Sigmoid colon (tissue), 6 donors: ENCODE measurements at regions not wholly inside any gene's neighbourhood (a gene's known extent, or its start where the extent isn't known, plus 50 kb on each side); places are given as distances from the start of the nearest gene placed in this dataset.
A peak's percentile ranks its signal among the peaks of the same experiment; 100 is the strongest.

Experiments used
- DNase-seq: peaks from one replicate; pipeline ENCODE4 v3.0.0-alpha.2; 2019
- H3K27ac ChIP-seq, 4 donors: fragments of 200-600 bp; sonication (generic); one replicate each; pipeline ENCODE4 v1.5.1; 2016 to 2019; ENCODE audit warnings: mild to moderate bottlenecking in 1 of 4
- H3K27me3 ChIP-seq, 3 donors: fragments of 200-600 bp; sonication (generic); one replicate each; pipeline ENCODE4 v1.5.1; 2019; ENCODE audit warnings: mild to moderate bottlenecking in 1 of 3
- H3K36me3 ChIP-seq, 4 donors: fragments of 200-600 bp; sonication (generic); one replicate each; pipeline ENCODE4 v1.5.1; 2016 to 2019
- H3K4me1 ChIP-seq, 4 donors: fragments of 200-600 bp; sonication (generic); one replicate each; pipeline ENCODE4 v1.5.1; 2017 to 2019
- H3K4me3 ChIP-seq, 4 donors: fragments of 200-600 bp; sonication (generic); one replicate each; pipeline ENCODE4 v1.5.1; 2017 to 2019; ENCODE audit warnings: mild to moderate bottlenecking in 2 of 4, moderate library complexity in 1 of 4
- H3K9me3 ChIP-seq, 4 donors: fragments of 200-600 bp in 3 of 4; sonication (generic) in 3 of 4; one replicate each; pipeline versions ENCODE4 v1.5.1 to v1.6.1; 2013 to 2019
- EP300 ChIP-seq, 4 donors: sonication (generic); formaldehyde crosslinking; IDR thresholded peaks; one replicate each; pipeline ENCODE4 v1.6.1; 2017; ENCODE audit warnings: antibody characterized with exemption in 4 of 4
- POLR2A ChIP-seq, 2 donors: fragments of 450-650 bp; IDR thresholded peaks; one replicate each; pipeline ENCODE4 v1.6.1; 2016; ENCODE audit warnings: antibody characterized with exemption in 2 of 2, mild to moderate bottlenecking in 2 of 2, moderate library complexity in 2 of 2
- POLR2AphosphoS5 ChIP-seq, 4 donors: sonication (generic); formaldehyde crosslinking; IDR thresholded peaks; one replicate each; pipeline ENCODE4 v1.6.1; 2017; ENCODE audit warnings: antibody characterized with exemption in 4 of 4
- WGBS, 2 donors: extraction: QIAGEN DNeasy Blood & Tissue Kit; methylation state at CpG; one replicate each; pipeline ENCODE4 v1.1.7; 2013; 5-methylcytosine and 5-hydroxymethylcytosine counted together
- intact Hi-C: fragments of 100-400 bp; cut with DNase I; formaldehyde crosslinking; loops from one replicate; pipeline ENCODE4 v1.15.1; 2023
- TF ChIP-seq, protein P1 (sequence below), 4 experiments: fragments of 450-650 bp in 3 of 4; fragments of 200-600 bp in 1 of 4; IDR thresholded peaks; one replicate each; pipeline ENCODE4 v1.5.1; 2016 to 2019; ENCODE audit warnings: antibody characterized with exemption in 4 of 4, mild to moderate bottlenecking in 3 of 4, moderate library complexity in 2 of 4
- donor health status: healthy with polysubstance abuse.
- donor health status: healthy.

DNA sequence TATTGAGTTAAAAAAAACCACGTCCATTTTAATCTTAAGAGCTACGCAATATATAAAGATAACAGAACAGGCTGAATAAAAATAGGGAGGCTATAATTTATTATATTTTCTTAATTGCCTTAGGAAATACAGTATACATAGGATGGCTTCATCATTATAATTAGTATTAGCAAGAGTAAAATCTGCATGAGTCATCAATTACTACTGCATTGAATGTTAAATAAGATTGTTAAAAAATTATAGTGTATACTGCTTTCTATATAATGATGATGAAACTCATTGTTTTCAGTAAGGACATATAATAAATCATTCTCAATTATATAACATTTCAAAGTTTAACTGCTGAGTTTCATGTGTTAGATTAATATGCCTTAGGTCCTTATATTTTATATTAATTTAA lies 133.4 kb upstream of the GRID2 start:
- intact Hi-C loops, result no loop called here
- Histone ChIP-seq H3K4me1 (no peaks in the 10 kb centered on the region), H3K36me3 (no peaks in the 10 kb centered on the region), H3K9me3 (peaks cover 0 to 3% (median 0%) of the 10 kb centered on the region in 4 donors), H3K4me3 (no peak overlapping the region), H3K27ac (no peak overlapping the region), H3K27me3 (no peaks in the 10 kb centered on the region)
- no peak for DNase-seq
- TF ChIP-seq POLR2A (IDR thresholded peaks at IDR 0.05) (no peak), POLR2AphosphoS5 (IDR thresholded peaks at IDR 0.05) (no peak), EP300 (IDR thresholded peaks at IDR 0.05) (no peak)
- TF ChIP-seq, protein P1, sequence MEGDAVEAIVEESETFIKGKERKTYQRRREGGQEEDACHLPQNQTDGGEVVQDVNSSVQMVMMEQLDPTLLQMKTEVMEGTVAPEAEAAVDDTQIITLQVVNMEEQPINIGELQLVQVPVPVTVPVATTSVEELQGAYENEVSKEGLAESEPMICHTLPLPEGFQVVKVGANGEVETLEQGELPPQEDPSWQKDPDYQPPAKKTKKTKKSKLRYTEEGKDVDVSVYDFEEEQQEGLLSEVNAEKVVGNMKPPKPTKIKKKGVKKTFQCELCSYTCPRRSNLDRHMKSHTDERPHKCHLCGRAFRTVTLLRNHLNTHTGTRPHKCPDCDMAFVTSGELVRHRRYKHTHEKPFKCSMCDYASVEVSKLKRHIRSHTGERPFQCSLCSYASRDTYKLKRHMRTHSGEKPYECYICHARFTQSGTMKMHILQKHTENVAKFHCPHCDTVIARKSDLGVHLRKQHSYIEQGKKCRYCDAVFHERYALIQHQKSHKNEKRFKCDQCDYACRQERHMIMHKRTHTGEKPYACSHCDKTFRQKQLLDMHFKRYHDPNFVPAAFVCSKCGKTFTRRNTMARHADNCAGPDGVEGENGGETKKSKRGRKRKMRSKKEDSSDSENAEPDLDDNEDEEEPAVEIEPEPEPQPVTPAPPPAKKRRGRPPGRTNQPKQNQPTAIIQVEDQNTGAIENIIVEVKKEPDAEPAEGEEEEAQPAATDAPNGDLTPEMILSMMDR (IDR thresholded peaks at IDR 0.05), result no peak
- 89% methylated on average over 2 of the region's 2 CpGs for WGBS, 2 donors

DNA sequence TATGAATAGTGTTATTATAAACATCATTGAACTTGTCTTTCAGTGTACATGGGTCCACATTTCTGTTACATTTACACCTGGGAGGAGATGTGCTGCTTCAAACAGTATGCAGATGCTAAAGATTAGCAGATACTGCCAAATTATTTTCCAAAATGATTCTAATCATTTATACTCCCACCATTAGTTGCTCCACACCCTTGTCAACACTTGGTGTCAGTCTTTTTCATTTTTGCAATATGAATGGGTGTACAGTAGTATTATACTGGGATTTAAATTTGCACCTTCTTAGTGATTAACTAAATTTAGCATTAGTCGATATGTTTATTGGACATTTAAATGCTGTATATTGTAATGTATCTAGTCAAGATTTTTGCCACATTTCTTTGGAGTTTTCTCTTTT lies 131.6 kb upstream of the GRID2 start:
- TF ChIP-seq, protein P1 (IDR thresholded peaks at IDR 0.05), result no peak
- TF ChIP-seq EP300 (IDR thresholded peaks at IDR 0.05) (no peak), POLR2A (IDR thresholded peaks at IDR 0.05) (no peak), POLR2AphosphoS5 (IDR thresholded peaks at IDR 0.05) (no peak)
- Histone ChIP-seq H3K27ac (no peak overlapping the region), H3K27me3 (no peaks in the 10 kb centered on the region), H3K9me3 (no peaks in the 10 kb centered on the region), H3K4me1 (no peaks in the 10 kb centered on the region), H3K4me3 (no peak overlapping the region), H3K36me3 (no peaks in the 10 kb centered on the region)
- WGBS, 2 donors, result 89 to 95% methylated on average over 1 of the region's 1 CpG
- intact Hi-C loops, result no loop called here
- no peak for DNase-seq

DNA sequence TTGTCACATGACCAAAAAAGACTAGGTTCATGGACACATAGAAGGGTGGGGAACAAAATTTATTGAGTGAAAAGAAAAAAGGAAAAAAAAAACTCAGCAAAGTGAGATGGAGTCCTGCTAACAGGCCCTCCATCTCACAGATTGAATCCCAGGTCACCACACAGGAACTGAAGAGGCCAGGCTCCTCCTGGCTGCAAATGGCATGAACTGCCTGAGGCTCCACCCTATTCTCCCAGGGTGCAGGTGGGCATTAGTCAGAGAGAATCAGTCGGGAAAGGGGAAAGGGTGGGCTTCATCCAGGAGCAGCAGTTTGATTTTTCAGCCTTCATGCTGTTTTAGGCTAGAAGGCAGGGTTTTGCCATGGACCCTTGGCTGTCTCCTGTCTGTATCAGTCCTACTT lies 128.5 kb upstream of the GRID2 start:
- no peaks in the 10 kb centered on the region for H3K27me3 ChIP-seq
- H3K27ac ChIP-seq, result no peak overlapping the region
- no peak for DNase-seq
- no peaks in the 10 kb centered on the region for H3K36me3 ChIP-seq
- H3K4me1 ChIP-seq, result no peaks in the 10 kb centered on the region
- WGBS, 2 donors, result 10 to 53% methylated on average over 1 of the region's 1 CpG
- H3K4me3 ChIP-seq, result no peak overlapping the region
- intact Hi-C loops, result no loop called here
- no peak for TF ChIP-seq EP300 (IDR thresholded peaks at IDR 0.05)
- TF ChIP-seq, protein P1 (IDR thresholded peaks at IDR 0.05), result no peak
- no peak for TF ChIP-seq POLR2AphosphoS5 (IDR thresholded peaks at IDR 0.05)
- no peak for TF ChIP-seq POLR2A (IDR thresholded peaks at IDR 0.05)
- H3K9me3 ChIP-seq, result no peaks in the 10 kb centered on the region

DNA sequence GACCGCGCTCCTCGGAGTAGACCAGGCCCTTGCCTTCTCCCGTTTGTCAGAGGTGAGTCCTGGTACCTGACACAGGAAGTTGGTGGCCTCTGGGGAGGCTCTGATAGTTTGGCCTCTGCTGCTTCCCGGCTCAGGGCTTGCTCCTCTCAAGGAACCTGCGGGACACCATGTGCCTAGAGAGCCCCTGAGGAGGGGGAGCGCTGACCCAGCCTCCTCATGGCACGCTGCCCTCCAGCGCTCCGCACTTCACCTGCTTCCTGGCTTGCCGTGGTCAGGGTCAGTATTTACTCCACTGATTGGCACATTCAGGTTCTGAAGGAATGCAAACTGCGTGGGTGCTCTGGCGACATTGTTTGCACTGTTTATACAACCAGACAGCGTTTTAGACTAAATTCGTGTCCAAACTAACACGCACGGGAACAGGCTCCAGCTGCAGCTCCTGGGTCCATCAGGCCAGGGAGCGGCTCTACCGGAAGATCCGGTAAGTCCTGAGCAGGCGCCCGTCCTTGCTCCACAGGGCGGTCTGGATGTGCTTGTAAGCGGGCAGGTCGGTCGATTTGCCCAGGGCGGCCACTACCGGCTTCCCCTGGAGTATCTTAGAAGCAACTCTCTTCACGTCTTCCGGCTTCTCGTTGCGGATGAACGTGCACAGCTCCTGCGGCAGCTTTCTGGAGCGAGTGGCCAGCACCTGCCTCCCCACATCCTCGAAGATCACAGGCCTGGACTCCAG lies 121.6 kb upstream of the GRID2 start:
- Histone ChIP-seq H3K36me3 (no peaks in the 10 kb centered on the region), H3K27ac (no peak overlapping the region), H3K27me3 (no peaks in the 10 kb centered on the region), H3K9me3 (no peaks in the 10 kb centered on the region), H3K4me3 (no peak overlapping the region), H3K4me1 (no peaks in the 10 kb centered on the region)
- 94 to 95% methylated on average over 36 of the region's 36 CpGs for WGBS, 2 donors
- intact Hi-C loops, result no loop called here
- TF ChIP-seq EP300 (IDR thresholded peaks at IDR 0.05) (no peak), POLR2A (IDR thresholded peaks at IDR 0.05) (no peak), POLR2AphosphoS5 (IDR thresholded peaks at IDR 0.05) (no peak)
- TF ChIP-seq, protein P1 (IDR thresholded peaks at IDR 0.05), result no peak
- peak; percentile 61 for DNase-seq
